Glomerular visceral epithelial cell (primary cell): ENCODE measurements at regions not wholly inside any gene's neighbourhood (a gene's known extent, or its start where the extent isn't known, plus 50 kb on each side); places are given as distances from the start of the nearest gene placed in this dataset.
A peak's percentile ranks its signal among the peaks of the same experiment; 100 is the strongest.
"Not testable (repeated sequence)": the region's sequence is repeated elsewhere in the genome, so short reads cannot be mapped to it uniquely, and the experiment has no call there.

Experiments used
- DNase-seq: peaks from one replicate; pipeline ENCODE4 v3.0.0-alpha.2; 2016; ENCODE audit errors: extremely low spot score

DNA sequence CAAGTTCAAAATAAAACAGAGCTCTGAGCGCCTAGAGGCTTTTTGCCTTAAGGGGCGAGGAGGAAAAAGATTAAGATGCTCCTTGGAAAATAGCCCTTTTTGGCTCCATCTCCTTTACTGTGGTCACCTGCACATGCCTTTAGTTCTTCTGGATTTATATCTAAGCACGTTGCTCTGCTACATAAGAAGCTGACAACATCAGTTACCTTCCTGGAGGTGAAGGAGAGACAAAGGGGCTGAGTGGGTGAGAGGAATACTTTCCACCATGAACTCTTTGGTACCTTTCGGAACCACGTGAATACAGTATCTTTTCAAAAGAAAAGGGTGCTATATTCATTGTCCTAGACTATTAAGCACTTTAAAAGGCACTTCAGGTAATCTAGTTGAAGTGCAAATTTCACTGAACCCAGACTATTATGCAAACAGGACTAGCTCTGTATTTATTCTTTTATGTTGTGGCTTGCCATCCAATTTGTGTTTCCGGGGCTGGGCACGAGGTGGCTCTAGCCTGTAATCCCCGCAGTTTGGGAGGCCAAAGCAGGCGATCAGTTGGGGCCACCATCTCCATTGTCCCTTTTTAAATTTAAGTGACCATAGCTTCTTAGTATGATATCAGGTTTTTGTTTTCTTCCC lies 201.5 kb downstream of the TM9SF2 start:
- DNase-seq: no peak

DNA sequence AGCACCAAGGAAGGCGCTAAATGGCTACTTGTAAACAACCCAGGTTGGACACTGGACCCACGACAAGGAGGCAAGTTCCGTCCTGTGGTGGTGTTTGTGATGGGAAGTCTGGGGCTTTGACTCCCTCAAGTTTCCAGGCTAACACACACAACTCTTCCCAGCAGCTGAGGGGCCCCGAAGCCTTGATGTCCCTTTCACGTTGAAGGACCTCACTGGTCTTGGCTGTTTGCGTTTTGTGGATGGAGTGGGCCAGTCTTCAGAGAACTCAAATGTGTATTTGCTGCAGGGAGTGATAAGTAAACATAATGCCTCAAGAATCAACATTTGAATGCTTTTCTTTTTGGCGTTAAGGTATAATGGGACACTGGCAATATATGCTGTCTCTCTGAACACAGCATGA lies 199.2 kb downstream of the TM9SF2 start:
- no peak for DNase-seq

DNA sequence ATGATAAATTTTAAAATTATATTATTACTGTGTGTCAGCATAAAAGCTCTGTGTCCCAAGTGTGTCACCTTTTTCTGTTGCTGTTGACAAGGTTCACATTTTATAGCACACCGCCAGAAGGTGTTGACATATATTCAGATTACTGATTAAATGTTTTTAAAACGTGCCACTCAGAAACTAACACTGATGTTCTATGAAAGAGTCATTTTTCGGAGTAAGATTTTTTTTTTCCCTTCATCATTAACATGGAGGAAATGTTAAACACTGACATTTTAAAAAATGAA lies 197.5 kb downstream of the TM9SF2 start:
- no peak for DNase-seq

DNA sequence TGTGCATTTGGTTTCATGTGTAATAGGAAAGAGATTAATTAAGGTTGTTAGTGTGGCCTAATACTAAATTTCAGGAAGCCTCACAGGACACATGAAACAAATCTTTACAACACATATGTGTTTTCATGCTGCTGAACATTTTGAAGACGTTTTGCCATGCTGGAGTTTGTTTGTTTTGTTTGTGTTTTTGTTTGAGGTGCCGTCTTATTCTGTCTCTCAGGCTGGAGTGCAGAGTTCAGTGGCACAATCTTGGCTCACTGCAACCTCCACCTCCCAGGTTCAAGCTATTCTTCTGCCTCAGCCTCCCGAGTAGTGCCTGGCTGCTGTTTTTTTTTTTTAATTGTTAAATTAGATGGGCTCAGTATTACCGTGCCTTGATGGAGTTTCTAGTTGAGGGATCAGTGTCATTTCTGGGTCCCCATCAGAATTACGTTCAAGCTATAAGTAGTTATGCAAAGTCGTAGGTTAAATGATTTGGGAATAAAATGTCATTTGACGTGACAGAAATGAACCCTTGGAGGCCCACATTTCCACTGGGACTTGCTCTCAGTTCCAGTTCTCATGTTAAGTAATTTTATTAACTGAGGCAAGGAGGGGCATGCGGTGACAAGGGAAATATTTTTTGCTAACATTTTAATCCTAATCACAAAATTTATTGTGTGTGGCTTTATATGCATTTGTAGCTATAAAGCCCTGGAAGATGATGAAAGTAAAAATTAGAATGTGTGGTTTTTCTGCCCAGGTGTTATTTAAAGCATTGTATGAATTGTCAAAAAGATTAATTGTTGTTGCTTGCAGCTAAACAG lies 196.9 kb downstream of the TM9SF2 start:
- no peak for DNase-seq

DNA sequence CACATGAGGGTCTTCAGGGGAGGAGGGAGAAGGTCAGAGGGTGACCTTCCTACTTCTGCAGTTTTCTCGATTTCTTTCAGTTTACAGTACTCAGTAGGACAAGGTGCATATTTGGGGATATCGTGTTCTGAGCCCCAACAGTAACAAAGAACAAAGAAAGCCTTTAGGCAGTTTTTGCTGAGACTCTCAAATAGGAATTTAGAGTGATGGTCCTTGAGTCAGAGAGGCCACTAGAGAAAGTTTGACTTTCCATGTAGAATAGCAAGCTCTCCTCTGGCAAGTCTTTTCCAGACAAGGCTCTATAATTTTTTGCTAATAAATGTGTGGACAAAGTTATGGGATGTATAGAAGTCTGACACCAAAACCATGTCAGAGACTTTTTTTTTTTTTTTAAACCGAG lies 194.6 kb downstream of the TM9SF2 start:
- no peak for DNase-seq

DNA sequence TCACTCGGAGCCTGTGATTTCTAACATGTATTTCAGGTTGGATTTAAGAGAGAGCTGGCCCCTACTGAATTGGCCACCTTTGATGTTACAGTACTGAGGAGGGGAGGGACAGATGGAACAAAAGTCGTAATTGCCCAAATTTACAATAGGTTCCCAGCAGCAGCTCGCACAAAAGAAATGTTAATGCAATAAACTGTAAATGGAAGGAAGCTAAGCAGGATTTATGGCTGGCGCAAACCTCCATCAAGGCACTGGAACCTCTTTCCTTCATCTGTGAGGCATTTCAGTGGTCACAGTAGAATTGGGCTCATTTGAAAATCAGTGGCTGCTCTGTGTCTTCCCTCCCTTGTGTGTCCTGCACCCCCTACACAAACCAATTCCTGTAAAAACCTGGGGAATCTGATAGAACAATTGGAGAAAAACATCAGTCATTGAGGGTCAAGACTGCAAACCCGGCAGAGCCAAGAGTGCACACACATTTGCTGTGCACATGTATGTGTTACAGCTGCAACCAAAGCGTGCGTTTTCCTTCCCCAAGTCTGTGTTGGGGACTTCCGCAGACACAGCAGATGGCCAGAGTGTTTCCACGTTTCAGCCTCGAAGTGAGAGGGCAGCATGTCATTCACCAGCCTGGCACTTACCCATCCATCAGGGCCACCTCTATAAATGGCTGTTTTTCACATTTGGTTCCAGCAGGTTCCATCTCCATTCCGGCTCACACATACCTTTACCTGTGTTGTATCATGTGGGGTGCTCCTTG lies 192.8 kb downstream of the TM9SF2 start:
- no peak for DNase-seq

DNA sequence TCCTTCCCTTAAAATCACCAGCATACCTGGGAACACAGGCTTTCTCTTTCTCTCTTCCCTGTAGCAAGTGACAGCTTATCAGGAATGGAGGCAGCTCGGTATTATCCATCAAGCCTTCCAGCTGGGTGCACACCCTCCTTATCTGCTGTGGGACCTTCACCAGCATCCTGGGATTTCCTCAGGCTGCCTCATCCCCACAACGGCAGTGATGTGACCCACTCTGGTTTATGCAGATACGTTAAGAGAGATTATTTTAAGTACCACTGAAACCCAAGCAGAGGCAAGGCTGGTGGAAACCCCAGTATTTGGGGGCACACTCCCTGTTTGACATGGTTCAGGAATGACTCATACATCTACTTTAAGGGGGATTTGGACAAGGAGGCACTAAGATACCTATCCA lies 192.1 kb downstream of the TM9SF2 start:
- DNase-seq: no peak

DNA sequence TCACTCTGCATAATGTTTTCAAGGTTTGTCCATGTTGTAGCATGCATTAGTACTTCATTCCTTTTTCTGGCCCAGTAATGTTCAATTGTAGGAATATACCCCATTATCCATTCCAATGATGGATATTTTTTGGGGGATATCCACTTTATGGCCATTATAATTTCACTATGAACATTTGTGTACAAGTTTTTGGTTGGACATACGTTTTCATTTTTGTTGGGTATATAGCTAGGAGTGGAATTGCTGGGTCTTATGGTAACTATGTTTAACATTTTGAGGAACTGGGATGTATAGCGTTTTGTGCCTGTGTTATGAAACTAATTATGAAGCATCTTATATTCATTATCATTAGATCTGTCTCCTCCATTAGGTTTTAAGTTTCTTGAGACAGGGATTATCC lies 191.6 kb downstream of the TM9SF2 start:
- DNase-seq: no peak

DNA sequence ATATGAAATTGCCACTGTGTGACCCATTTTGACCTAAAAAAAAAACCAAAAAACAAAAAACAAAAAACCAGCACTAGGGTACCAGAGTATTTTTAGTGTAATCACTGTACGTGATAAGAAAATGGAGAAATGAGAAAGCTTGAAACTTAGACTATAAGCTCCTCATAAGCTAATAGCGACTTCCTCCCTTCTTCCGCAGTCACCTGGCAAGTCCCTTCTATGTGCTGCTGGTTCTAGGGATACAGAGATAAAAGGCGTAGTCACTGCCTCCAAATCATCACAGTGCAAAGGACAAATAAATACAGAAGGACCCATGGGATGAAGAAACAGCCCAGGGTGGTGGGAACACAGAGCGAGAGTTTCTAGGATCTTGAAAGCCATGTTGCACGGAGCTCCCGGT lies 190.3 kb downstream of the TM9SF2 start:
- no peak for DNase-seq

DNA sequence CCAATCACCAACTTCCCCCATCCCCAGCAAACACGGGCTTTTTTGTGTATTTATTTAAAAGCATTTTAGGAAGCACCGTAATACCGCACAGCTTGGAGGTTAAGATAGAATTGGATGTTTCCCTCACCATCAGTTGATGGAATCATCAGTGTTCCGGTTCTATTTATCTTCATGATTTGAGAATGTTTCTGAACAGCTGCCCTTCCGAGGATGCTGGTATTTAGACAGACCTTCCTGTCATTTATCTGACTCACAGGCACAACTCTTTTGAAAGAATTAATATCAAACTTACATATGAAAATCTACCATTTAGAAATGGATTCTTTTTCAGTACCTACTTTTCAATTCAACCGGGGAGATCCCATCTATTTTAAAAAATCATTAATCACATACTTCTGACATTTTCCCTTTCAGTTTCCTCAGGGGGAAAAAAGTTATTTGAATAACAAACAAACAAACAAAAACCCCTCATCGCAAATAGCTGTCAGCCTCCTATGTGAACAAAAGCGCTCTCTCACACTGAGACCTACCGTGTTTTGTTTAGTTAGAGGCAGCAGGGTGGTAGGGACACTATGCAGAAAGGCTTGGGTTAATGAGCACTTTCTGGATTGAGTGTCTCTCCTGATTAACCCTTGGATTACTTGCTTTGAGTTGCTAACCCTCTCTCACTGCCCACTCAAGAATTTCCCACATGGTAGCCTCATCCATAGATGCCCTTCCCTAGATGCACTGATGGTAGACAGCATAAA lies 189.3 kb downstream of the TM9SF2 start:
- no peak for DNase-seq

DNA sequence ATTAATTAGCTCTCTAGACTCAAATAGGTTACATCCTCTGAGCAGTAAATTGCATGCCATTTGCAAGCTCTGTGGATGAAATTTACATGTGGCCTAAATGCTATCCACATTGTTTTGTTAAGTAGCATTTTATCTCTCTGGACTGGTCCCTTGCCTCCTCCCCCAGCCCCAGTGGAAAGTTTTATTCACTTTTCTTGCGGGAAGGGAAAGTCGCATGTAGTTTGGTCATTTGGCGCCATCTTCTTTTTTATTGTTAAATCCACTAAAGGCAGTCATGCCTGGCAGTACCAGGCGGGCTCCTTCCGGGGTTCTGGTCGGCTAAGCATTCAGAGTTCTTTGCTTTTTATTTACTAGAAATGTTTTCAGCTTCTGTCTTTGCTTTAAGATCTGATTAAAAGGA lies 188.7 kb downstream of the TM9SF2 start:
- DNase-seq: peak; percentile 4

DNA sequence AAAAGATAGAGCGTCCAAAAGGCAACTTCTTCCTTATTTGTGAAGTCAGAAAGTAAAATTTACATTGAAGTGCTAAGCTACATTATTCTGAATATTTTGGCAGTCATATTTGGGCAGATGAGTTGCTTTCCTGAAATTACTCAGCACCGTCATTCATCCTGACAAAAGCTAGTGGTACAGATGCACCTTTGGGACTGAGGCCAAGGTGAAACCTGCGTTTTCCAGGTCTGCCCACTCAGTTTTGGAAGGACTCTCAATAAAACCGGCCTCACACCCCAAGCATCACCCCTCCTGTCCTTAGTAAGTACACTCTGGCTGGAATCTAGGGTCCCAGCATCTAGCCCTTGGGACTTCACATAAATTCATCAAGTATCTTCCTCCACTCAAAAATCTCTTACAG lies 187.5 kb downstream of the TM9SF2 start:
- no peak for DNase-seq

DNA sequence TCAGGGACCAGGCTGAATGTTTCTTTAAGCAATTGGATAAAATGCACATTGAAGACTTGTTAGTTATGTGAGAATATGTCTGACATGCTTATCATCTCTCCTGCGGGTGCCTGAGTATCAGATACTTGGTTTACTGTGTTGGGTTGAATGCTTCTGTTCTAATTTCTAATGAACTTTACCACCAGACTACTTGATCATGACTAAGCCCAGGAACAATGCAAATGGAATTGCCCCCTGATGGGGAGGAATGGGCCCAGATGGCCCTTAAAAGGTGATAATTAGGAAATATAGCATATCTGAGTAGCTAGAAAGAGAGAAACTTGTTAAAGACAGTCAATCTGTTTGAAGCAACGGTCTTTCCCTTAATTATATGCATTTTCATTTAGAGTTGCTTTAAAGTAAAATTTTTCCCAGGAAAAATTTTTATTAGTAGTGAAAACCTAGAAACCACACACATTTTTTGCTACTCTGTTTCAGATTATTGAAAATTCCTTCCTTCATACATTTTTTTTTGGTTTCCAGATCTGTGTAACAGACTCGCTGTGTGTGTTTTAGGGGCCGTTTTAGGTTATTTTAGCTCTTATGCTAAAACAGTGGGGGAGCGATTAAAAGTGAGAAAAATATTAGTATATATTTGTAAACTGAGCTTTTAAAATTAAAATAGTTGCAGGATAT lies 186.6 kb downstream of the TM9SF2 start:
- peak; percentile 57 for DNase-seq

DNA sequence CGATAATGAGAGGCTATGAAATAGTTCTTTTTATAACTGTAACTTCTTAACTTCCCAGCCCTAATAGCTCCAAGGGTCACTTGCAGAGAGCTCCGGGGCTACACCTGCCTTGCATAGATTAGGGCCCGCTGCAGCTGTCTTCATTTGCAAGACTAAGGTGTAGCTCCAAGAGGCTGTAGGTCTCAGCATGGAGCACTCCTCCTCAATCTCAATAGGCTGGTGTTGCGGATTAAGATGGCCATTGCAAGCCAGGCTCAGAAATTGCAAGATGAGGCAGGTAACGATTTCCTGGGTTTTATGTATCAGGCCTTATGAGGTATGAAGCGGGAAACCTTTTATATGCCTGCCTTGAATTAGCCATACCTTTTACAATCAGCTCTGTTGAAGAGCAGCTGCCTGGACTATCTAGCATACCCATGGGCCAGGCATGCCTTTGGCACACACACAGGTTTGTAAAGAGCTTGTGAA lies 185.7 kb downstream of the TM9SF2 start:
- DNase-seq: no peak

DNA sequence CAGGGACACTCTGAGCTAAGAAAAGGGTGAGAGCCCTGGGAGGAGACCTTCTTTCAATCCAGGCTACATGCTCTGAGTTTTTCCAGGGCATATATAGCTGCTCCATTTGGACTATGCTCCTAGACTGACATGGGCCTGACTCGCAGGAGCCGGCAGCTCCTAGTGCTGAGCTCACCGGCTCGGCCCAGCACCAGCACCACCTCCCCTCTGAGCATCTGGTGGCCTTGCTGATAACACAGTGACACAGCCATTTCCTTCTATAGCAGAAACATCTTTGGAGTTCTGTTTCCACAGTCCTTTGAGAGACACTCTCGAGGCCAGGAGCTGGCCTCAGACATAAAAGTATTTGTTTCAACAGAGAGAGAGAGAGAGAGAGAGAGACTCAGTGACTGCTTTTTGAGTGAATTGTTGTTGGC lies 184.9 kb downstream of the TM9SF2 start:
- peak; percentile 21 for DNase-seq

DNA sequence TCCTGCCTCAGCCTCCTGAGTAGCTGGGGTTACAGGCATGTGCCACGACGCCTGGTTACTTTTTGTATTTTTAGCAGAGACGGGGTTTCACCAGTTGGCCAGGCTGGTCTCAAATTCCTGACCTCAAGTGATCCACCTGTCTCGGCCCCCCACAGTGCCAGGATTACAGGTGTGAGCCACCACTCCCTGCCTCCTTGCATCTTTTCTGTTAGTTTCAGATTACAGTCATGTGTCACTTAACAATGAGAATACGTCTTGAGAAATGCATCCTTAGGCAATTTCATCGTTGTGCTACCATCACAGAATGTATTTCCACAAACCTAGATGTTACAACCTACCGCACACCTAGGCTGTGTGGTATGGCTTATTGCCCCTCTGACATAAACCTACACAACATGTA lies 180.4 kb downstream of the TM9SF2 start:
- DNase-seq: no peak

DNA sequence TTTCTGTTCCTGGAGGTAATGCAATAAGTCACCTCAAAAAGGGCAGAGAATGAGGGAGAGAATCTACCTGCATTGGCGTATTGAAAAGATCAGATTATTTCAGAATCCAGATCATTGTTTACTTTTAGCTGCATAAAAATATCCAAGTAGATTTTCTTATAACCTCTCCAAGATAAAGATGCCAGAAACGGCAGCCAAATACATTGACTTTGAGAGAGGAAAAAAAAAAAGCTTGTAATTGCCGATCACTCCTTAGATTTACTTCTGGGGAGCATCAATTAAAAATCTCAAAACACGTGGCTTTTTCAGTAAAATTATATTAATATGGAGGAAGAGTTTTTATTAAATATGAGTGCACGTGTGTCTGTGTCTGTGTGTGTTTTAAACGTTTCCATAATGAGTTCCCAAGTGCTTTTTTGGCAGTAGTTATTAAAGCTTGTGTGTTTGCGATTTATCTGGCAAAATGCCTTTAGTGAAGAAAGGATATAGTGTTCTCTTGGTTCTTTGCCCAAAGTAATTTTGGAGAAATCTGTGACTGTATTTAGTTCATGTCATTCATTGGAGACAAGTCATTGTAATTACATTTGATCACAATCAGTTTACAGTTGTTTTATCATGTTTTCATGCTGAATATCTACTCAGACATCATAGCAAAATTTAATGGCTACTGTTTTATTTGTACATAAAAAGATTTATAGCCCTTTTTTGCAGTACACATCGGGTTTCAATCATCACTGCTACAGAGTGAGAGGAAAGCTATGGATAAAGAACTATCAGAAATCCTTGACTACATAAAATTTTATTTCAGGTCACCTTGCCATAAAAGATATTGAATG lies 176.1 kb downstream of the TM9SF2 start:
- DNase-seq: no peak

DNA sequence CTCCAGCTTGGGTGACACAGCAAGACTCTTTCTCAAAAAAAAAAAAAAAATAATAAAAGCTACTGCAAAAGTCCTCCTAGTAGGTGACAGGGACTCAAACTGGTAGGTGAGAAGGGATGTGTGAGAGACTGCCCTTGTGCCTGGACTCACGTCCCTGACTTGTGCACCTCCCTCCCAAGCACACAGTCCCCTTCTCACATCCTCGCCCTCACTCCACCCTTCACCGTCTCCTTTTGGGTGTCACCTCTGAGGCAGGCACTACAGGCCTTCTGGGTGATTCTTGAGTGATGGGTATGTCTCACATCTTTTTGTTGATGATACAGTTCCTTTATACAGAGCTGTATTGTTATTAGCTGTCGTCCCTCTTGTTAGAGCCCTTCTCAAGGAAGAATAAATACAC lies 170.5 kb downstream of the TM9SF2 start:
- DNase-seq: no peak

DNA sequence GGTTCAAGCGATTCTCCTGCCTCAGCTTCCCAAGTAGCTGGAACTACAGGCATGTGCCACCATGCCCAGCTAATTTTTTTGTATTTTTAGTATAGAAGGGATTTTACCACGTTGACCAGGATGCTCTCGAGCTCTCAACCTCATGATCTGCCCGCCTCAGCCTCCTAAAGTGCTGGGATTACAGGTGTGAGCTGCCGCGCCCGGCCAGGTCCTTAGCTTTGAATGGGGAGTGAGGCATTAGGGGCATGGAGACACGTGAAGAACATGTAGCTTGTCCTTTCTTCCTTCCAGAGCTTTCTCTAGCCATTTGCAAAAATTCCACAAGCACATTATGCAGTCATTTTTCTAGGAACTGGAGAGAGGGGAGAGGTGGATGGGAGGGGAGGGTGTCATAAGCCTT lies 167.8 kb downstream of the TM9SF2 start:
- DNase-seq: not testable (repeated sequence)

DNA sequence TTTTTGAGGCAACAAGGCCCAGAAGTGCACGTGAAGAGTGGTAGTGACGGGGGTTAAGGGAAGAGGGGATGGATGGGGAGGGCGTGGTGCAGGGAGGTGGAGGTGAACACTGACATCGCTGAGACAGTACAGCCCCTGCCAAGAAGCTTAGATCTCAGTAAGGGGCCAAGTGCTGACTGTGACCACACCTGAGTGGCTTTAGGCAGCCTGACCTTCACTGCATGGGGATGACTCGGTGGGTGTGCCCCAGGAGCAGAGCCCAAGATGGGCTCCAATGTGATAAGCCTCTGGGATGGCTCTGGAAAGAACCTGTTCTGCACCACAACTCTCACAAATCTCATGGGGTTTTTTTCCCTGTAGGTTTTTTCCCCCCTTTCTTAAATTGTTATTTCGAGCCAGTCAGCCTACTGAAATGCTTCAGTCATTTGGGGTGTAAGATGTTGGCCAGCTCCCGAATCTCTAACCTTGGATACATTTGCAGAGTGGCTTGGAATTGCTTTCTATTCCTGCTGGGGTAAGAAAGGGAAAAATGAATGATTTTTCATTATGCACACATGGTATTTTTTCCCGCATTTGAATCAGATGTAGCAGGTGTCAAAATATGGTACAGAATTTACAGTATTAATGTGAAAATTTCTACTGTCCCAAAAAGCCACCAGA lies 165.0 kb downstream of the TM9SF2 start:
- DNase-seq: no peak
